T-helper 2 cell treated with Interferon-gamma antibody and Interleukin-4, amounts not matched to agents 5 μg/mL and 100 μg/mL, for 36 hours (primary cell): ENCODE measurements at regions not wholly inside any gene's neighbourhood (a gene's known extent, or its start where the extent isn't known, plus 50 kb on each side); places are given as distances from the start of the nearest gene placed in this dataset.
"Not testable (repeated sequence)": the region's sequence is repeated elsewhere in the genome, so short reads cannot be mapped to it uniquely, and the experiment has no call there.

Source experiments
- DNase-seq: peaks from one replicate; pipeline ENCODE4 v3.0.0; 2021; ENCODE audit warnings: low spot score
- H3K27ac Mint-ChIP-seq: one replicate; pipeline ENCODE4 v1.8.0; 2021; ENCODE audit warnings: mild to moderate bottlenecking, mixed read lengths
- H3K27me3 Mint-ChIP-seq: one replicate; pipeline ENCODE4 v1.8.0; 2021; ENCODE audit warnings: low read depth, mixed read lengths
- H3K36me3 Mint-ChIP-seq: one replicate; pipeline ENCODE4 v1.8.0; 2021; ENCODE audit warnings: low read depth, mixed read lengths
- H3K4me1 Mint-ChIP-seq: one replicate; pipeline ENCODE4 v1.8.0; 2021; ENCODE audit warnings: low read depth, mixed read lengths
- H3K4me3 Mint-ChIP-seq: one replicate; pipeline ENCODE4 v1.8.0; 2022; ENCODE audit warnings: mild to moderate bottlenecking, moderate library complexity, mixed read lengths
- H3K9me3 Mint-ChIP-seq: one replicate; pipeline ENCODE4 v1.8.0; 2021; ENCODE audit warnings: mixed read lengths

DNA sequence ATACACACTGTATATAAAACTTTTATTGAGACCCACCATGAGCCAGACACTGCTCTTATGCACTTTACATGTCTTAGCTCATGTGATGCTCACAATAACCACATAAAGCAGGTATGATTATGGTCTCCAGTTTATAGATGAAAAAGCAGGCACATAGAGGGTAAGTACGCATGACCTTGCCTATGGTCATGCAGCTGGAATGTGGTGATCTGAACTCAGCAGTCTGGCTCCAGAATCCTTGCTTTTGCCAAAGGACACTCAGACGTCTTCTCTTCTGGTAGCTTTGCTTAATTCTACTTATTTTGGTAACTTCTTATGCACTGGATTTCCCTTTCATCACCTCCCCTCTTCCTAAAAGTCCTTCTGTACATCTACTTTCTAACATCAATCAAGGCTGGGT lies 103.3 kb upstream of the CRY1 start:
- no peak overlapping the region for H3K4me3 Mint-ChIP-seq
- H3K9me3 Mint-ChIP-seq = no peaks in the 10 kb centered on the region
- H3K36me3 Mint-ChIP-seq = no peaks in the 10 kb centered on the region
- no peaks in the 10 kb centered on the region for H3K4me1 Mint-ChIP-seq
- H3K27me3 Mint-ChIP-seq = peaks cover 3% of the 10 kb centered on the region
- no peak overlapping the region for H3K27ac Mint-ChIP-seq
- no peak for DNase-seq

DNA sequence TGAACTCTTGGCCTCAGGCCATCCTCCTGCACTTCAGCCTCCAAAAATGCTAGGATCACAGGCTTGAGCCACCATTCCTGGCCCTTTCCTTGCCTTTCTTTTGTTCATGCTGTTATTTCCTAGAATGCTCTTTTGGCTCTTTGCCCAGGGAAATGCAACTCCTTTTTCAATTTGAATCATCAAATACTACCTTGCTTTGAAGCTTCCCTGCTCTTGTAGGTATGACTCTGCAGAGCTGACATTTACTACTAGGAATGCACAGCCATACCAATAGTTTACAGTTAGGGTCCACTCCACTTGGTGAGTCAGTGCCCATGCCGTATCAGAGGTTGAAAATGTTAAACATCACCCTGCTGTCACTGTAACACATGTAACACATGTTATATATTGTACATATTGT lies 107.0 kb upstream of the CRY1 start:
- H3K27me3 Mint-ChIP-seq = peaks cover 6% of the 10 kb centered on the region
- no peak overlapping the region for H3K4me3 Mint-ChIP-seq
- H3K4me1 Mint-ChIP-seq = no peaks in the 10 kb centered on the region
- DNase-seq = no peak
- no peaks in the 10 kb centered on the region for H3K36me3 Mint-ChIP-seq
- no peak overlapping the region for H3K27ac Mint-ChIP-seq
- no peaks in the 10 kb centered on the region for H3K9me3 Mint-ChIP-seq

GRCh38 chr12:107207931-107208525 lies 114.7 kb upstream of the CRY1 start:
- Mint-ChIP-seq H3K4me1 (no peaks in the 10 kb centered on the region), H3K36me3 (no peaks in the 10 kb centered on the region), H3K27me3 (peaks cover 15% of the 10 kb centered on the region), H3K4me3 (no peak overlapping the region), H3K27ac (no peak overlapping the region), H3K9me3 (no peaks in the 10 kb centered on the region)
- no peak for DNase-seq

DNA sequence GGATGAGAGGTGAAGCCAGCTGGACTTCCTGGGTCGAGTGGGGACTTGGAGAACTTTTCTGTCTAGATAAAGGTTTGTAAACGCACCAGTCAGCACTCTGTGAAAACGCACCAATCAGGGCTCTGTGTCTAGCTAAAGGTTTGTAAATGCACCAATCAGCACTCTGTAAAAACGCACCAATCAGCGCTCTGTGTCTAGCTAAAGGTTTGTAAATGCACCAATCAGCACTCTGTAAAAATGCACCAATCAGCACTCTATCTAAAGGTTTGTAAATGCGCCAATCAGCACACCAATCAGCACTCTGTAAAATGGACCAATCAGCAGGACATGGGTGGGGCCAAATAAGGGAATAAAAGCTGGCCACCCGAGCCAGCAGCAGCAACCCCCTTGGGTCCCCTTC lies 116.4 kb upstream of the CRY1 start:
- H3K27me3 Mint-ChIP-seq = peaks cover 15% of the 10 kb centered on the region

DNA sequence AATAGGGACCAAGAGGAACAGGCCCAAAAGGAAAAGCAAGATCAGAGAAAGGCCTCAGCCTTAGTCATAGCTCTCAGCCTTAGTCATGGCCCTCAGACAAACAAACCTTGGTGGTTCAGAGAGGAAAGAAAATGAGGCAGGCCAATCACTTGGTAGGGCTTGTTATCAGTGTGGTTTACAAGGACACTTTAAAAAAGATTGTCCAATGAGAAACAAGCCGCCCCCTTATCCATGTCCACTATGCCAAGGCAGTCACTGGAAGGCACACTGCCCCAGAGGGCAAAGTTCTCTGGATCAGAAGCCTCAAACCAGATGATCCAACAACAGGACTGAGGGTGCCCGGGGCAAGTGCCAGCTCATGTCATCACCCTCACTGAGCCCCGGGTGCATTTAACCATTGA lies 121.0 kb upstream of the CRY1 start:
- not testable (repeated sequence) for H3K27ac Mint-ChIP-seq, H3K27me3 Mint-ChIP-seq, H3K9me3 Mint-ChIP-seq, H3K36me3 Mint-ChIP-seq, H3K4me3 Mint-ChIP-seq, H3K4me1 Mint-ChIP-seq
- peak; percentile 5 for DNase-seq

More for the DNA sequence above, 116.4 kb upstream of the CRY1 start:
- DNase-seq, H3K36me3 Mint-ChIP-seq, H3K4me1 Mint-ChIP-seq, H3K9me3 Mint-ChIP-seq, H3K4me3 Mint-ChIP-seq, H3K27ac Mint-ChIP-seq: not testable (repeated sequence)

- H3K9me3 Mint-ChIP-seq, DNase-seq, H3K36me3 Mint-ChIP-seq, H3K4me3 Mint-ChIP-seq, H3K4me1 Mint-ChIP-seq, H3K27ac Mint-ChIP-seq: not testable (repeated sequence)
- H3K27me3 Mint-ChIP-seq = peaks cover 13% of the 10 kb centered on the region
These were observed 123.1 kb upstream of the CRY1 start for GRCh38 chr12:107216411-107216810.

DNA sequence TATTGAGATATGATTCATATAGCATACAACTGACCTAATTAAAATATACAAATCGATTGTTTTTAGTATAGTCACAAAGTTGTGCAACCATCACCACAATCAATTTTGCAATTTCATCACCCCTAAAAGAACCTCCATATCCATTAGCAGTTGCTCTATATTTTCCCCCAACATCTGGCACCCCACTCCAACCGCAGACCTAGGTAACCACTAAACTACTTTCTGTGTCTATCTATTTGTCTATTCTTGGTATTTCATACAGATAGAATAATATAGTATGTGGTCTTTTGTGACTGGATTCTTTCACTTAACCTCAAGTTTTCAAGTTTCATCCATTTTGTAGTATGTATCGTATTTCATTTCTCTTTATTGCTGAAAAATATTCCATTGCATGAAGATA lies 126.0 kb upstream of the CRY1 start:
- Mint-ChIP-seq H3K4me1 (no peaks in the 10 kb centered on the region), H3K9me3 (no peaks in the 10 kb centered on the region), H3K27ac (no peak overlapping the region), H3K36me3 (no peaks in the 10 kb centered on the region), H3K27me3 (peaks cover 28% of the 10 kb centered on the region), H3K4me3 (no peak overlapping the region)
- no peak for DNase-seq

DNA sequence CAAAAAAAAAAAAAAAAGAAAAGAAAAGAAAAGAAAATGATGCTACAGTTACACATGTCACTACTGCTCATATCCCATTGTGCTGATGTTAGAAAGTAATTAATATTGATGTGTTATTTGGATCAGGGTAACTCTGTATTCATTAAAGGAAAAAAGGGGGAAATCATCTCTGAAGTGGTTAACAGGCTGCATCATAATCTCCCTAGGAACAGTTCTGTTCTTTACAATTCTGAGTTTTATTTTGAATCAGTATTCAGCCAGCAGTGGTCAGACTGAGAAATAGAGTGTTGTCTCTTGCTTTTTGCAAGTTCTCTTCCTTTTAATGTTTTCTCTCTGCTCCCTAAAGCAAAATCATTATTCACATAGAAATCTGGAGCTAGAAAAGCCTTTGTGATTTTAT lies 128.6 kb upstream of the CRY1 start:
- H3K27me3 Mint-ChIP-seq = peaks cover 39% of the 10 kb centered on the region
- no peak overlapping the region for H3K27ac Mint-ChIP-seq
- H3K36me3 Mint-ChIP-seq = no peaks in the 10 kb centered on the region
- no peaks in the 10 kb centered on the region for H3K9me3 Mint-ChIP-seq
- H3K4me3 Mint-ChIP-seq = no peak overlapping the region
- no peak for DNase-seq
- no peaks in the 10 kb centered on the region for H3K4me1 Mint-ChIP-seq

- Mint-ChIP-seq H3K4me1 (no peaks in the 10 kb centered on the region), H3K27ac (no peak overlapping the region), H3K27me3 (peaks cover 44% of the 10 kb centered on the region), H3K36me3 (no peaks in the 10 kb centered on the region), H3K4me3 (no peak overlapping the region), H3K9me3 (no peaks in the 10 kb centered on the region)
- DNase-seq = no peak
These were observed 130.5 kb upstream of the CRY1 start for GRCh38 chr12:107223821-107224220.

DNA sequence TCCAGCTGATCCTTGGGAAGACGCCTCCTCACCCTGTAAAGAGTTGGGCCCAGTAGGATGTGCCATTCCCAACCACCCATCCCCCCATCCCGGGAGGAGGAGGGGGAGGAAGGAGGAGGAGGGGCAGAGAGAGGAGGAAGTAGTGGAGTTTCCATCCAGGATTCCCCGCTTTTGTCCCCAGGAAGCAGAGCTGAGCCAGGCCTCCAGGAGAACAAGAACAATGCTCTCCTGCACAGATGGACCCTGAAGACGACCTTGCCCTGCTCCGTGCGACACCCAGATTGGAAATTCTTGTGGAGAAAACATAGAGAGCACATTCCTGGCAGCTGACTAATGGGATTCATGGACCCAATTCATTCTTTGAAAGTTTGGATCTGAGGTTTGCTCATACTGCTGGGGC lies 132.3 kb upstream of the CRY1 start:
- peaks cover 49% of the 10 kb centered on the region for H3K27me3 Mint-ChIP-seq
- no peak overlapping the region for H3K27ac Mint-ChIP-seq
- no peak overlapping the region for H3K4me3 Mint-ChIP-seq
- H3K9me3 Mint-ChIP-seq = no peaks in the 10 kb centered on the region
- DNase-seq = no peak
- H3K36me3 Mint-ChIP-seq = no peaks in the 10 kb centered on the region
- no peaks in the 10 kb centered on the region for H3K4me1 Mint-ChIP-seq

- Mint-ChIP-seq H3K9me3 (no peaks in the 10 kb centered on the region), H3K36me3 (no peaks in the 10 kb centered on the region), H3K4me3 (no peak overlapping the region), H3K27me3 (peaks cover 46% of the 10 kb centered on the region), H3K27ac (no peak overlapping the region), H3K4me1 (no peaks in the 10 kb centered on the region)
- no peak for DNase-seq
These were observed 132.8 kb upstream of the CRY1 start for GRCh38 chr12:107226126-107226525.

- H3K36me3 Mint-ChIP-seq = no peaks in the 10 kb centered on the region
- H3K4me1 Mint-ChIP-seq = no peaks in the 10 kb centered on the region
- H3K9me3 Mint-ChIP-seq = no peaks in the 10 kb centered on the region
- no peak overlapping the region for H3K27ac Mint-ChIP-seq
- peaks cover 36% of the 10 kb centered on the region for H3K27me3 Mint-ChIP-seq
- no peak overlapping the region for H3K4me3 Mint-ChIP-seq
- DNase-seq = no peak
These were observed 134.7 kb upstream of the CRY1 start for GRCh38 chr12:107228076-107228475.

DNA sequence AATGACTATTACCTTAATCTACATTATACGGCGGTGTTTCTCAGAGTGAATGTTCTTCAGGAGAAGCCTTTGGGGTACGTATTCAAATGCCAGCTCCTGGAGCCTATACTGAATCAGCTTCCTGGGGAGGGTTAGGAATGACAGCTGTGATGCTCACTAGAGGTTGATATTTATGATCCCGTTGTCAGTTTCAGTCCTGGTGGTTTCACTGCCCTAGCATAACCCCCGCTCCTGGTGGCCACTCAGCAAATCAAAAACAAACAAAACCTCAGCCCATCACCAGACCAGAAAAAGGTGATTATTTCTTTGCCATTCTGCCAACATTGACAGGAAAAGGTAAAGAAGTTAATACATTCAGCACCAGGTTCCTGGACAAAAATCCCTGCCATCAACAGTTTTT lies 136.5 kb upstream of the CRY1 start:
- no peaks in the 10 kb centered on the region for H3K4me1 Mint-ChIP-seq
- DNase-seq = no peak
- H3K27me3 Mint-ChIP-seq = peaks cover 28% of the 10 kb centered on the region
- H3K4me3 Mint-ChIP-seq = no peak overlapping the region
- H3K36me3 Mint-ChIP-seq = no peaks in the 10 kb centered on the region
- H3K27ac Mint-ChIP-seq = no peak overlapping the region
- no peaks in the 10 kb centered on the region for H3K9me3 Mint-ChIP-seq

- no peaks in the 10 kb centered on the region for H3K4me1 Mint-ChIP-seq
- H3K9me3 Mint-ChIP-seq = no peaks in the 10 kb centered on the region
- H3K36me3 Mint-ChIP-seq = no peaks in the 10 kb centered on the region
- no peak overlapping the region for H3K27ac Mint-ChIP-seq
- no peak overlapping the region for H3K4me3 Mint-ChIP-seq
- DNase-seq = no peak
- H3K27me3 Mint-ChIP-seq = peaks cover 27% of the 10 kb centered on the region
These were observed 138.0 kb upstream of the CRY1 start for GRCh38 chr12:107231303-107231702.

- H3K4me3 Mint-ChIP-seq = no peak overlapping the region
- no peak overlapping the region for H3K27ac Mint-ChIP-seq
- DNase-seq = no peak
- no peaks in the 10 kb centered on the region for H3K9me3 Mint-ChIP-seq
- peaks cover 22% of the 10 kb centered on the region for H3K27me3 Mint-ChIP-seq
- H3K4me1 Mint-ChIP-seq = peaks cover 5% of the 10 kb centered on the region
- H3K36me3 Mint-ChIP-seq = no peaks in the 10 kb centered on the region
These were observed 140.2 kb upstream of the CRY1 start for GRCh38 chr12:107233551-107233950.
